AG10803 (cell line): ENCODE measurements at regions not wholly inside any gene's neighbourhood (a gene's known extent, or its start where the extent isn't known, plus 50 kb on each side); places are given as distances from the start of the nearest gene placed in this dataset.

Source experiments
- DNase-seq: peaks from one replicate; pipeline ENCODE4 v3.0.0; 2010; ENCODE audit warnings: low read depth
- H3K4me3 ChIP-seq: 2 replicates; pipeline ENCODE4 v1.5.1; 2011; ENCODE audit warnings: mild to moderate bottlenecking, low read length, control low read depth
- CTCF ChIP-seq: conservative IDR thresholded peaks from 2 replicates; pipeline ENCODE4 v1.5.1; 2011; ENCODE audit warnings: mild to moderate bottlenecking, low read length, control low read depth, inconsistent platforms

- no peak for TF ChIP-seq CTCF
- DNase-seq, result no peak
- H3K4me3 ChIP-seq, result no peak overlapping the region
Measured at GRCh38 chr7:22896917-22897316, 74.3 kb upstream of the TOMM7 start.

GRCh38 chr7:22895828-22896165 lies 73.1 kb upstream of the TOMM7 start:
- TF ChIP-seq CTCF, result no peak
- DNase-seq, result no peak
- H3K4me3 ChIP-seq, result no peak overlapping the region

- H3K4me3 ChIP-seq, result no peak overlapping the region
- peak; percentile 77 for DNase-seq
- TF ChIP-seq CTCF, result no peak
Measured at GRCh38 chr7:22895140-22895827, 72.6 kb upstream of the TOMM7 start.

GRCh38 chr7:22894546-22894945 lies 71.9 kb upstream of the TOMM7 start:
- TF ChIP-seq CTCF, result no peak
- H3K4me3 ChIP-seq, result no peak overlapping the region
- DNase-seq, result no peak

- no peak for DNase-seq
- no peak overlapping the region for H3K4me3 ChIP-seq
- no peak for TF ChIP-seq CTCF
Measured at GRCh38 chr7:22890773-22891172, 68.1 kb upstream of the TOMM7 start.

GRCh38 chr7:22885797-22886261 lies 63.2 kb upstream of the TOMM7 start:
- no peak for TF ChIP-seq CTCF
- peak; percentile 40 for DNase-seq
- no peak overlapping the region for H3K4me3 ChIP-seq

- no peak overlapping the region for H3K4me3 ChIP-seq
- no peak for DNase-seq
- TF ChIP-seq CTCF, result no peak
Measured at GRCh38 chr7:22884911-22885788, 62.5 kb upstream of the TOMM7 start.
